ENCODE measurements at regions not wholly inside any gene's neighbourhood (a gene's known extent, or its start where the extent isn't known, plus 50 kb on each side); places are given as distances from the start of the nearest gene placed in this dataset.

DNA sequence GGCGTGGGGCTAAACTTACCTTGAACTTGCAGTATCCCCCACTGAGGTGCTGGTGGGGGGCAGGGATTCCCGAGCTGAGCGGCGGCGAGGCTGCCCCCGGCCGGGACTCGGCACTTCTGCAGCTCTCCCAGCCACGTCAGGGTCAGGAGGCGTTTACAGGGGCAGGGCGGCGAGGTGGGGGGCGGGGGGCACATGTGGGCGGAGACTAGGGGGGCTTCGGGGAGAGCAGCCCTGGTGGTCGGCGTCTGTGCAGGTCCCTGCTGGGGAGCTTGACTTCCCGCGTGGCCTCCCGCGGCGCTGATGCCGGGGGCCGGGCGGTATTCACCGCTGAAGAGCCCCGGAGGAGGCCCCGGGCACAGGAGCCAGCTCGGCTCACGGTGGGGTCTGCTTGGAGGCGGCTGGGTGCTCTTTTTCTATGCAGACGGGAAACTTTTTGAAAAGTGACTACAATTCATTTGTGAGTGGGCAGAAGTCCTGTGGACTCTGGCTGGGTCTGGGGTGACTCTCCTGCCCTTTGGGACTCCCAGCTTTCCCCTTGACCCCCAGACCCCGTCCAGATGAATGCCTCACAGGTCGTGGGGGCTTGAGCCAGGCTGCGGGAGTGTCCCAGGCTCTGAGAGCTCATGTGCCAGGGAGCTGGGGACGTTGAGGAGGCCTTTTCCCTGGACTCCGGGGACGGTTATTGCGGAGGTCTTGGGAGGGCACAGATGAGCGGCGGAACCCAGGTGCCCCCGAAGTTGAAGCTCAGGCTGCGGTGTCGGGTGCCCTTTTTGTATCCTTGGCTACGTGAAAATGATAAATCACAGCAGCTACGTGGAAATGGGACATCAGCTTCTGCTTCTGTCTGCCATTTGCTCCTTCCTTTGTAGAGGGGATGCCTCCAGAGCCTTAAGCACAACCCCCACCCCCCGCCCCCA, 75.9 kb upstream of the GATA5 start:
- no peaks in the 10 kb centered on the region for H3K9me3 ChIP-seq
- H3K27ac ChIP-seq, result peak overlapping the region; percentile 82 to 94 (median 92)
- H3K36me3 ChIP-seq, result peaks cover 0 to 2% of the 10 kb centered on the region in 2 donors
- peaks cover 0 to 96% (median 39%) of the 10 kb centered on the region in 3 donors for H3K4me1 ChIP-seq
- no peak for ATAC-seq
- TF ChIP-seq EP300 (IDR thresholded peaks at IDR 0.05) (no peak), POLR2A (IDR thresholded peaks at IDR 0.05) (peak; percentile 16 to 23), POLR2AphosphoS5 (IDR thresholded peaks at IDR 0.05) (no peak)
- TF ChIP-seq, protein P1, sequence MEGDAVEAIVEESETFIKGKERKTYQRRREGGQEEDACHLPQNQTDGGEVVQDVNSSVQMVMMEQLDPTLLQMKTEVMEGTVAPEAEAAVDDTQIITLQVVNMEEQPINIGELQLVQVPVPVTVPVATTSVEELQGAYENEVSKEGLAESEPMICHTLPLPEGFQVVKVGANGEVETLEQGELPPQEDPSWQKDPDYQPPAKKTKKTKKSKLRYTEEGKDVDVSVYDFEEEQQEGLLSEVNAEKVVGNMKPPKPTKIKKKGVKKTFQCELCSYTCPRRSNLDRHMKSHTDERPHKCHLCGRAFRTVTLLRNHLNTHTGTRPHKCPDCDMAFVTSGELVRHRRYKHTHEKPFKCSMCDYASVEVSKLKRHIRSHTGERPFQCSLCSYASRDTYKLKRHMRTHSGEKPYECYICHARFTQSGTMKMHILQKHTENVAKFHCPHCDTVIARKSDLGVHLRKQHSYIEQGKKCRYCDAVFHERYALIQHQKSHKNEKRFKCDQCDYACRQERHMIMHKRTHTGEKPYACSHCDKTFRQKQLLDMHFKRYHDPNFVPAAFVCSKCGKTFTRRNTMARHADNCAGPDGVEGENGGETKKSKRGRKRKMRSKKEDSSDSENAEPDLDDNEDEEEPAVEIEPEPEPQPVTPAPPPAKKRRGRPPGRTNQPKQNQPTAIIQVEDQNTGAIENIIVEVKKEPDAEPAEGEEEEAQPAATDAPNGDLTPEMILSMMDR (IDR thresholded peaks at IDR 0.05), result no peak
- H3K4me3 ChIP-seq, result peak overlapping the region; percentile 70 to 72
- H3K27me3 ChIP-seq, result peaks cover 67% of the 10 kb centered on the region
- 0 to 20% methylated on average over 1 to 4 of the region's 47 CpGs for WGBS, 2 donors (ENCODE audit: low coverage in 1 of 2)

DNA sequence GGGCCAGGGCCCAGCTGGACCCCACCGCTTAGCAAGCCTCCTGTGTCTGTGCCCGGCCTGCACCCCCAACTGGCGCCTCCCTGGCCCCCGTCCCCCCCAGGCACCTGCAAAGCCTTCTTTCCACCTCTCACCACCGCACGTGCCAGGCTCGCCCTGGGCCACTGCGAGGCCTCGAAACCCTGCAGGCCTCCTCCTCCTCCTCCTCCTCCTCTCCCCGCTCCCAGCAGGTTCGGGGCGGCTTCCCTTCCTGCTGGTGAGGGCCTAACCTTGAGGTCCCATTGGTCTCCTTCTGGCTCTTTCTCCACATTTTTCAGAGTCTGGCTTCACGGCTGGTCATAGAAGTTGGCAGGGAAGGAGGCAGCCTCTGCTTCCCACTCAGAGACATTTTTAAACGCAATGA, 76.8 kb upstream of the GATA5 start:
- 36 to 45% methylated on average over 5 to 10 of the region's 14 CpGs for WGBS, 2 donors (ENCODE audit: low coverage in 1 of 2)
- H3K27me3 ChIP-seq, result peaks cover 72% of the 10 kb centered on the region
- no peaks in the 10 kb centered on the region for H3K9me3 ChIP-seq
- no peak for ATAC-seq
- H3K4me1 ChIP-seq, result peaks cover 0 to 100% (median 39%) of the 10 kb centered on the region in 3 donors
- H3K4me3 ChIP-seq, result peak overlapping the region in 1 of 2 donors; percentile 72
- no peaks in the 10 kb centered on the region for H3K36me3 ChIP-seq
- H3K27ac ChIP-seq, result peak overlapping the region in 3 of 4 donors; percentile 91 to 94 (median 93)
- TF ChIP-seq POLR2AphosphoS5 (IDR thresholded peaks at IDR 0.05) (no peak), POLR2A (IDR thresholded peaks at IDR 0.05) (no peak), EP300 (IDR thresholded peaks at IDR 0.05) (no peak)
- TF ChIP-seq, protein P1 (IDR thresholded peaks at IDR 0.05), result no peak

DNA sequence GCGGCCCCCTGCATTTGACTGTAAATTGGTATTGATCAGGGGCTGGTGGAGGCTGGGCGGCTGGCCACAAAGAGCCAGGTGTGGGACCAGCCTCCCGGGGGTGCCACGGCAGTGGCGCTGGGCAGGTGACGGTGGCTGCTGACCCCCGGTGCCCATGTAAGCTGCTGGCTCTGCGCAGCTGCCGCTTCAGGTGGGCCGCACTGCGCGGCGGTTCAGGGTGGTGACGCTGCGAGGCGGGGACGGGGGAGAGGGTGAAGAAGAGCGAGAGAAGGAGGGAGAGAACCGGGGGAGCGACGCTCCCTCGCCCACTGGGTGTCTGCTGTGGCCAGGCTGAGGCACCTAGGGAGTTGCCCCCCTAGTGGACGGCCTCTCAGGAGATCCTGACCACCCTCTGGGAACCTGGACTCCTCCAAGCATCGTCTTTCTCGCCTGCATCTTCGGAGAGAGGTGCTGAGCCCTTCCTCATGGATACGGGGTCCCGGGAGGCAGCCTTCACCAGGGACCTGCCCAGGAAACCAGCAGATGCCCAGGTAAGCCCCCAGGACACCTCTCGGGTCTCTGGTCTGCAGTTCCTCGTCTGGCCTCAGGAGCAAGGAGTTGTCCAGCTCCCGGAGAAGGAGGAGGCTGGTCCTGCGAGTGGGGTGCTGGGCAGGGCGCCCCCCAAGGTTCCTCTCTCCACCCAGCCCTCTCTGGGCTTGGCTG, 77.5 kb upstream of the GATA5 start:
- no peak for ATAC-seq
- no peaks in the 10 kb centered on the region for H3K36me3 ChIP-seq
- TF ChIP-seq POLR2A (IDR thresholded peaks at IDR 0.05), result no peak
- TF ChIP-seq, protein P1 (IDR thresholded peaks at IDR 0.05), result peak in 3 of 4 experiments; percentile 28 to 41 (median 39)
- TF ChIP-seq EP300 (IDR thresholded peaks at IDR 0.05), result no peak
- TF ChIP-seq POLR2AphosphoS5 (IDR thresholded peaks at IDR 0.05), result no peak
- no peaks in the 10 kb centered on the region for H3K9me3 ChIP-seq
- peak overlapping the region in 1 of 2 donors; percentile 72 for H3K4me3 ChIP-seq
- WGBS, 2 donors (ENCODE audit: low coverage in 1 of 2), result no CpG with 5 or more reads among the region's 33 CpGs
- H3K27me3 ChIP-seq, result peaks cover 73% of the 10 kb centered on the region
- H3K27ac ChIP-seq, result peak overlapping the region; percentile 2 to 94 (median 92)
- peaks cover 0 to 100% (median 45%) of the 10 kb centered on the region in 3 donors for H3K4me1 ChIP-seq

DNA sequence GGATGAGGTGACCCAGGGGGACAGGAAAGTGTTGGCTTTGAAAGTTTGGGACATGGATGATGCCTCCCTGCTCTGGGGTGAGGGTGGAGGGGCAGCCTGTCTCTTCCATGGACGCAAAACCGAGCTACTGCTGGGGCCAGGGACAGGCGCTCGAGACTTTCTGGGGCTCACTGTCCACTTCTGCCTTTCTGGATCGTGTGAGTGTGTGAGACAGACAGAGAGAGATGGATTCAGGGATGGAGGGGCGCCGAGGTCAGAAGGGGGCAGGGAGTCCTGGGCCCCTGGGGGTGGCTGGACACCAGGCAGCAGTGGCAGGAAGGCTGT, 78.0 kb upstream of the GATA5 start:
- no peak for ATAC-seq
- Histone ChIP-seq H3K4me3 (peak overlapping the region in 1 of 2 donors; percentile 72), H3K27ac (peak overlapping the region in 3 of 4 donors; percentile 91 to 94 (median 93)), H3K27me3 (peaks cover 74% of the 10 kb centered on the region), H3K9me3 (no peaks in the 10 kb centered on the region), H3K4me1 (peaks cover 0 to 100% (median 45%) of the 10 kb centered on the region in 3 donors), H3K36me3 (no peaks in the 10 kb centered on the region)
- 53% methylated on average over 3 of the region's 7 CpGs; no CpG with 5 or more reads in 1 of the 2 donors for WGBS, 2 donors (ENCODE audit: low coverage in 1 of 2)
- TF ChIP-seq POLR2A (IDR thresholded peaks at IDR 0.05), result no peak
- TF ChIP-seq POLR2AphosphoS5 (IDR thresholded peaks at IDR 0.05), result no peak
- TF ChIP-seq, protein P1 (IDR thresholded peaks at IDR 0.05), result no peak
- no peak for TF ChIP-seq EP300 (IDR thresholded peaks at IDR 0.05)
